ENCODE measurements at regions not wholly inside any gene's neighbourhood (a gene's known extent, or its start where the extent isn't known, plus 50 kb on each side); places are given as distances from the start of the nearest gene placed in this dataset.

- no peaks in the 10 kb centered on the region for H3K27me3 ChIP-seq
- no peak for DNase-seq
- H3K4me1 ChIP-seq: no peaks in the 10 kb centered on the region
- H3K36me3 ChIP-seq: no peaks in the 10 kb centered on the region
- no peak overlapping the region for H3K27ac ChIP-seq
- no peak overlapping the region for H3K4me3 ChIP-seq
- H3K9me3 ChIP-seq: no peaks in the 10 kb centered on the region
- intact Hi-C loops (cut with DNase I; ENCODE audit: low total_unique reads): no loop called here
- TF ChIP-seq CTCF (IDR thresholded peaks at IDR 0.05): no peak
Observed at GRCh38 chr1:80225510-80225909, 1219.0 kb upstream of the ADGRL4 start.

- Histone ChIP-seq H3K9me3 (no peaks in the 10 kb centered on the region), H3K27ac (no peak overlapping the region), H3K27me3 (no peaks in the 10 kb centered on the region), H3K4me1 (no peaks in the 10 kb centered on the region), H3K4me3 (no peak overlapping the region), H3K36me3 (no peaks in the 10 kb centered on the region)
- DNase-seq: no peak
- intact Hi-C loops (cut with DNase I; ENCODE audit: low total_unique reads): no loop called here
- TF ChIP-seq CTCF (IDR thresholded peaks at IDR 0.05): no peak
Observed at GRCh38 chr1:80221319-80221718, 1214.8 kb upstream of the ADGRL4 start.

GRCh38 chr1:80218112-80218511 lies 1211.6 kb upstream of the ADGRL4 start:
- Histone ChIP-seq H3K27me3 (no peaks in the 10 kb centered on the region), H3K9me3 (no peaks in the 10 kb centered on the region), H3K4me3 (no peak overlapping the region), H3K27ac (no peak overlapping the region), H3K36me3 (no peaks in the 10 kb centered on the region), H3K4me1 (peaks cover 0 to under 1% (median 0%) of the 10 kb centered on the region in 4 donors)
- TF ChIP-seq CTCF (IDR thresholded peaks at IDR 0.05): no peak
- DNase-seq: no peak
- intact Hi-C loops (cut with DNase I; ENCODE audit: low total_unique reads): no loop called here

- peak in 1 of 2 experiments; percentile 14 for TF ChIP-seq CTCF (IDR thresholded peaks at IDR 0.05)
- Histone ChIP-seq H3K27ac (no peak overlapping the region), H3K36me3 (no peaks in the 10 kb centered on the region), H3K9me3 (no peaks in the 10 kb centered on the region), H3K4me1 (peaks cover 0 to 7% (median 0%) of the 10 kb centered on the region in 4 donors), H3K27me3 (no peaks in the 10 kb centered on the region), H3K4me3 (no peak overlapping the region)
- no peak for DNase-seq
- intact Hi-C loops (cut with DNase I; ENCODE audit: low total_unique reads): no loop called here
Observed at GRCh38 chr1:80217377-80217986, 1211.0 kb upstream of the ADGRL4 start.

GRCh38 chr1:80214888-80215540 lies 1208.5 kb upstream of the ADGRL4 start:
- Histone ChIP-seq H3K9me3 (no peaks in the 10 kb centered on the region), H3K36me3 (no peaks in the 10 kb centered on the region), H3K4me3 (no peak overlapping the region), H3K27ac (no peak overlapping the region), H3K4me1 (peaks cover 0 to 9% (median 0%) of the 10 kb centered on the region in 4 donors), H3K27me3 (no peaks in the 10 kb centered on the region)
- no peak for DNase-seq
- no peak for TF ChIP-seq CTCF (IDR thresholded peaks at IDR 0.05)
- intact Hi-C loops (cut with DNase I; ENCODE audit: low total_unique reads): no loop called here

Measured in tibial artery (tissue), 4 donors.